ENCODE measurements at regions not wholly inside any gene's neighbourhood (a gene's known extent, or its start where the extent isn't known, plus 50 kb on each side); places are given as distances from the start of the nearest gene placed in this dataset.

- TF ChIP-seq USF2 (IDR thresholded peaks at IDR 0.05) (no peak), KDM1A (IDR thresholded peaks at IDR 0.05; ENCODE audit: low read depth) (no peak), PBX3 (IDR thresholded peaks at IDR 0.05) (no peak)
- TF ChIP-seq, protein P1, sequence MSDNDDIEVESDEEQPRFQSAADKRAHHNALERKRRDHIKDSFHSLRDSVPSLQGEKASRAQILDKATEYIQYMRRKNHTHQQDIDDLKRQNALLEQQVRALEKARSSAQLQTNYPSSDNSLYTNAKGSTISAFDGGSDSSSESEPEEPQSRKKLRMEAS (IDR thresholded peaks at IDR 0.05), result no peak
- TF ChIP-seq, protein P2, sequence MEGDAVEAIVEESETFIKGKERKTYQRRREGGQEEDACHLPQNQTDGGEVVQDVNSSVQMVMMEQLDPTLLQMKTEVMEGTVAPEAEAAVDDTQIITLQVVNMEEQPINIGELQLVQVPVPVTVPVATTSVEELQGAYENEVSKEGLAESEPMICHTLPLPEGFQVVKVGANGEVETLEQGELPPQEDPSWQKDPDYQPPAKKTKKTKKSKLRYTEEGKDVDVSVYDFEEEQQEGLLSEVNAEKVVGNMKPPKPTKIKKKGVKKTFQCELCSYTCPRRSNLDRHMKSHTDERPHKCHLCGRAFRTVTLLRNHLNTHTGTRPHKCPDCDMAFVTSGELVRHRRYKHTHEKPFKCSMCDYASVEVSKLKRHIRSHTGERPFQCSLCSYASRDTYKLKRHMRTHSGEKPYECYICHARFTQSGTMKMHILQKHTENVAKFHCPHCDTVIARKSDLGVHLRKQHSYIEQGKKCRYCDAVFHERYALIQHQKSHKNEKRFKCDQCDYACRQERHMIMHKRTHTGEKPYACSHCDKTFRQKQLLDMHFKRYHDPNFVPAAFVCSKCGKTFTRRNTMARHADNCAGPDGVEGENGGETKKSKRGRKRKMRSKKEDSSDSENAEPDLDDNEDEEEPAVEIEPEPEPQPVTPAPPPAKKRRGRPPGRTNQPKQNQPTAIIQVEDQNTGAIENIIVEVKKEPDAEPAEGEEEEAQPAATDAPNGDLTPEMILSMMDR (IDR thresholded peaks at IDR 0.05), result no peak
Observed at GRCh38 chr2:106025796-106026195, 168.3 kb downstream of the UXS1 start.

All from A549 (cell line).